ENCODE measurements at regions not wholly inside any gene's neighbourhood (a gene's known extent, or its start where the extent isn't known, plus 50 kb on each side); places are given as distances from the start of the nearest gene placed in this dataset.

GRCh38 chr12:32032205-32032810 lies 73.1 kb downstream of the RESF1 start:
- TF ChIP-seq ZNF596 (tag by site-specific recombination; IDR thresholded peaks at IDR 0.05) (no peak), ZNF175 (tag by site-specific recombination; IDR thresholded peaks at IDR 0.05) (no peak), ZNF24 (tag by site-specific recombination; IDR thresholded peaks at IDR 0.05) (0 out of 2 replicates have a peak, but pooled peaks have one; percentile 29), ZFHX2 (tag by site-specific recombination; conservative IDR thresholded peaks at IDR 0.05) (no peak), SP2 (tag by site-specific recombination; IDR thresholded peaks at IDR 0.05) (no peak), ZBTB44 (tag by site-specific recombination; IDR thresholded peaks at IDR 0.05) (0 out of 2 replicates have a peak, but pooled peaks have one; percentile 18), ZNF398 (tag by site-specific recombination; IDR thresholded peaks at IDR 0.05) (no peak), CTCF (tag by site-specific recombination; IDR thresholded peaks at IDR 0.05) (no peak), REST (tag by site-specific recombination; IDR thresholded peaks at IDR 0.05) (no peak)

Measured in HEK293 (cell line).